HepG2 (cell line): ENCODE measurements at regions not wholly inside any gene's neighbourhood (a gene's known extent, or its start where the extent isn't known, plus 50 kb on each side); places are given as distances from the start of the nearest gene placed in this dataset.

Experiments used
- ATAC-seq: fragments of 200-7000 bp; cut with Tn5 transposase; 3 replicates; pipeline ENCODE4 v1.9.1; 2020; ENCODE audit warnings: mild to moderate bottlenecking, moderate library complexity
- BruUV-seq: library from RNA; stranded (reverse); fragments of 400-500 nt; replicated peaks from 2 replicates; lab custom pipeline; 2021; lab: Mats Ljungman, UMichigan
- CTCF ChIA-PET: fragments of 300-600 bp; formaldehyde crosslinking; extraction: SDS; loops from one replicate; lab custom pipeline; 2021; ENCODE audit warnings: low total read pairs, inconsistent platforms, low intra/inter-chr PET ratio; lab: Yijun Ruan, JAX
- POLR2A ChIA-PET: fragments of 350-600 bp; sonication (Branson Sonifier 250); formaldehyde crosslinking; loops from one replicate; lab custom pipeline; 2020; ENCODE audit warnings: antibody characterized with exemption, inconsistent platforms; lab: Yijun Ruan, JAX
- DNase-seq: peaks from one replicate; pipeline ENCODE4 v3.0.0-alpha.2; 2015; ENCODE audit warnings: low spot score
- FAIRE-seq: peaks from 3 replicates; lab custom pipeline; 2011; peaks lifted over from hg19 to GRCh38; lab: Jason Lieb, UNC
- H2AFZ ChIP-seq: one replicate; pipeline ENCODE4 v1.6.1; 2011; ENCODE audit warnings: low read length, inconsistent platforms
- H3K27ac ChIP-seq: fragments of 300-600 bp; 3 replicates; pipeline ENCODE4 v1.8.0; 2011; ENCODE audit warnings: mixed run types, mild to moderate bottlenecking, mixed read lengths, low read length, inconsistent platforms; ENCODE audit not compliant: insufficient read depth; ENCODE audit errors: extremely low read length
- H3K27me3 ChIP-seq, 2 experiments: fragments of 200-600 bp in 1 of 2; 2 replicates in 1 of 2; 3 replicates in 1 of 2; pipeline versions ENCODE4 v1.6.0 to v1.8.0; 2011; ENCODE audit warnings: low read length in 2 of 2, mild to moderate bottlenecking in 2 of 2, moderate library complexity in 2 of 2, inconsistent platforms in 1 of 2; ENCODE audit not compliant: insufficient read depth in 2 of 2, control insufficient read depth in 1 of 2
- H3K36me3 ChIP-seq, 2 experiments: fragments of 200-600 bp in 1 of 2; replicated peaks in 1 of 2; 2 replicates in 1 of 2; 3 replicates in 1 of 2; pipeline versions ENCODE4 v1.5.1 to v1.8.0; 2011; ENCODE audit warnings: low read length in 2 of 2, inconsistent platforms in 1 of 2; ENCODE audit not compliant: insufficient read depth in 2 of 2, control insufficient read depth in 1 of 2
- H3K4me1 ChIP-seq: 2 replicates; pipeline ENCODE4 v1.5.1; 2012; ENCODE audit warnings: low read length, inconsistent platforms; ENCODE audit not compliant: insufficient read depth
- H3K4me2 ChIP-seq: 2 replicates; pipeline ENCODE4 v1.6.0; 2011; ENCODE audit warnings: low read depth, low read length, inconsistent platforms
- H3K4me3 ChIP-seq, 3 experiments: fragments of 200-600 bp in 1 of 3; sonication (generic), shearing (Covaris generic) in 1 of 3; replicated peaks in 1 of 3; 2 replicates each; pipeline ENCODE4 v1.5.1; 2011 to 2016; ENCODE audit warnings: low read length in 3 of 3, inconsistent platforms in 2 of 3, low read depth in 2 of 3, mild to moderate bottlenecking in 2 of 3, control low read depth in 1 of 3, mixed read lengths in 1 of 3; ENCODE audit not compliant: insufficient read depth in 1 of 3
- H3K79me2 ChIP-seq: one replicate; pipeline ENCODE4 v1.6.1; 2011; ENCODE audit warnings: low read length, inconsistent platforms; ENCODE audit not compliant: insufficient read depth
- H3K9ac ChIP-seq: 2 replicates; pipeline ENCODE4 v1.6.0; 2011; ENCODE audit warnings: mild to moderate bottlenecking, low read depth, low read length, inconsistent platforms; ENCODE audit not compliant: insufficient read depth
- H3K9me3 ChIP-seq: 2 replicates; pipeline ENCODE4 v1.5.1; 2012; ENCODE audit warnings: mild to moderate bottlenecking, low read length
- H4K20me1 ChIP-seq: 2 replicates; pipeline ENCODE4 v1.6.0; 2011; ENCODE audit warnings: inconsistent platforms, mild to moderate bottlenecking, low read length, moderate library complexity; ENCODE audit not compliant: insufficient read depth
- E2F2 ChIP-seq: sonication (generic); formaldehyde crosslinking; IDR thresholded peaks from 2 replicates; pipeline ENCODE4 v1.4.0; 2020; ENCODE audit warnings: missing genetic modification reagents, borderline replicate concordance
- FOSL2 ChIP-seq: sonication (generic); formaldehyde crosslinking; IDR thresholded peaks from 2 replicates; pipeline ENCODE4 v1.4.0; 2020; ENCODE audit warnings: missing genetic modification reagents
- NR2F6 ChIP-seq, 2 experiments: IDR thresholded peaks; 2 replicates each; pipeline ENCODE4 v1.6.1; 2016; ENCODE audit warnings: antibody characterized with exemption in 1 of 2, mild to moderate bottlenecking in 1 of 2
- RCOR2 ChIP-seq: IDR thresholded peaks from 2 replicates; pipeline ENCODE4 v1.6.1; 2016; ENCODE audit warnings: missing biosample characterization, missing genetic modification reagents
- ZBTB33 ChIP-seq: sonication (generic); formaldehyde crosslinking; IDR thresholded peaks from 2 replicates; pipeline ENCODE4 v1.4.0; 2020; ENCODE audit warnings: missing genetic modification reagents
- ZBTB7B ChIP-seq: sonication (generic); formaldehyde crosslinking; IDR thresholded peaks from 2 replicates; pipeline ENCODE4 v1.4.0; 2020; ENCODE audit warnings: missing genetic modification reagents
- ZNF609 ChIP-seq: sonication (generic); formaldehyde crosslinking; IDR thresholded peaks from 2 replicates; pipeline ENCODE4 v1.4.0; 2020; ENCODE audit warnings: mild to moderate bottlenecking, missing genetic modification reagents, borderline replicate concordance
- ZNF615 ChIP-seq: sonication (generic); formaldehyde crosslinking; IDR thresholded peaks from 2 replicates; pipeline ENCODE4 v1.5.0; 2020; ENCODE audit warnings: mild to moderate bottlenecking, missing genetic modification reagents, borderline replicate concordance
- ZNF646 ChIP-seq: sonication (generic); formaldehyde crosslinking; IDR thresholded peaks from 2 replicates; pipeline ENCODE4 v1.9.0; 2021; ENCODE audit warnings: mild to moderate bottlenecking, missing genetic modification reagents
- WGBS: methylation state at CpG from one replicate; pipeline ENCODE4 v1.1.6; 2017; ENCODE audit warnings: low lambda C conversion rate; 5-methylcytosine and 5-hydroxymethylcytosine counted together
- in situ Hi-C: cut with HindIII; loops from 2 replicates; pipeline ENCODE4 v1.10.0; 2017; ENCODE audit warnings: low pct_unique_long_range_greater_than_20kb; ENCODE audit not compliant: extremely low pct_ligation_motif_present
- intact Hi-C: fragments of 100-400 bp; cut with micrococcal nuclease; formaldehyde crosslinking; loops from one replicate; pipeline ENCODE4 v1.10.0; 2022; ENCODE audit not compliant: unreplicated experiment

GRCh38 chr14:61188196-61188595 is 92.9 kb downstream of the TMEM30B start:
- no peak for ATAC-seq

More at GRCh38 chr14:61188196-61188595, 92.9 kb downstream of the TMEM30B start:
- no peaks in the 10 kb centered on the region for H3K79me2 ChIP-seq
- H2AFZ ChIP-seq, result no peak overlapping the region
- peaks cover 32% of the 10 kb centered on the region for H3K4me1 ChIP-seq
- ChIA-PET POLR2A (no interaction called here), CTCF (no interaction called here)
- intact Hi-C loops, result loop anchor here (2.0 to 10.0 kb wide), 3 partner anchors 163 to 563 kb away; partner anchors contain the start of gene SIX4
- peak overlapping the region; percentile 71 for H3K4me2 ChIP-seq
- H3K27ac ChIP-seq, result no peak overlapping the region
- H3K27me3 ChIP-seq, result peaks cover 0 to 4% of the 10 kb centered on the region in 2 experiments; a peak in 2 of 5 replicates
- H3K4me3 ChIP-seq, result no peak overlapping the region
- in situ Hi-C loops, result loop anchor here (25.0 kb wide), 1 partner anchor 151 kb away; no protein-coding TSS in a partner anchor
- WGBS, result 88% methylated on average over 19 of the region's 21 CpGs
- DNase-seq (no peak), FAIRE-seq (no peak)
- no TSS peak for BruUV-seq
- no peaks in the 10 kb centered on the region for H4K20me1 ChIP-seq
- TF ChIP-seq FOSL2 (CRISPR knock-in tag), result no peak
- no peak for TF ChIP-seq E2F2 (CRISPR knock-in tag)
- no peak for TF ChIP-seq RCOR2 (CRISPR knock-in tag)
- no peak for TF ChIP-seq ZBTB7B
- TF ChIP-seq ZBTB33 (CRISPR knock-in tag), result peak; percentile 20; the same call in 1 of the 2 replicates
- TF ChIP-seq ZNF615 (CRISPR knock-in tag), result no peak
- TF ChIP-seq NR2F6 (IDR thresholded peaks at IDR 0.05), result no peak
- no peak for TF ChIP-seq NR2F6 (CRISPR knock-in tag; IDR thresholded peaks at IDR 0.05)
- no peak for TF ChIP-seq ZNF646
- no peak for TF ChIP-seq ZNF609 (CRISPR knock-in tag)
- no peaks in the 10 kb centered on the region for H3K9me3 ChIP-seq
- no peaks in the 10 kb centered on the region for H3K36me3 ChIP-seq
- H3K9ac ChIP-seq, result no peak overlapping the region
